Endothelial cell of hepatic sinusoid (primary cell): ENCODE measurements at regions not wholly inside any gene's neighbourhood (a gene's known extent, or its start where the extent isn't known, plus 50 kb on each side); places are given as distances from the start of the nearest gene placed in this dataset.
"Not testable (repeated sequence)": the region's sequence is repeated elsewhere in the genome, so short reads cannot be mapped to it uniquely, and the experiment has no call there.

Experiments used
- in situ Hi-C: cut with HindIII; loops from 2 replicates; pipeline ENCODE4 v1.10.0; 2017; ENCODE audit warnings: low sequenced_read_pairs

GRCh38 chrX:53883196-53883595 lies 161.1 kb downstream of the PHF8 start:
- in situ Hi-C loops, result no loop called here

GRCh38 chrX:53882331-53882730 lies 161.9 kb downstream of the PHF8 start:
- in situ Hi-C loops, result no loop called here

GRCh38 chrX:53880786-53881185 lies 163.5 kb downstream of the PHF8 start:
- in situ Hi-C loops, result not testable (repeated sequence)

- in situ Hi-C loops, result no loop called here
These were observed 173.4 kb upstream of the HUWE1 start for GRCh38 chrX:53859890-53860289.

- in situ Hi-C loops, result no loop called here
These were observed 145.4 kb upstream of the HUWE1 start for GRCh38 chrX:53831662-53832635.

- in situ Hi-C loops, result no loop called here
These were observed 138.2 kb upstream of the HUWE1 start for GRCh38 chrX:53824686-53825085.

GRCh38 chrX:53818115-53818514 lies 131.6 kb upstream of the HUWE1 start:
- in situ Hi-C loops, result loop anchor here (5.0 kb wide), 1 partner anchor 49 kb away; no protein-coding TSS in a partner anchor

GRCh38 chrX:53817548-53817947 lies 131.0 kb upstream of the HUWE1 start:
- in situ Hi-C loops, result loop anchor here (5.0 kb wide), 1 partner anchor 50 kb away; no protein-coding TSS in a partner anchor

- in situ Hi-C loops, result no loop called here
These were observed 127.3 kb upstream of the HUWE1 start for GRCh38 chrX:53813670-53814440.

- in situ Hi-C loops, result loop anchor here (5.0 kb wide), 1 partner anchor 96 kb away; no protein-coding TSS in a partner anchor
These were observed 111.8 kb upstream of the HUWE1 start for GRCh38 chrX:53798281-53798680.

GRCh38 chrX:53795576-53795975 lies 109.1 kb upstream of the HUWE1 start:
- in situ Hi-C loops, result loop anchor here (5.0 kb wide), 1 partner anchor 93 kb away; no protein-coding TSS in a partner anchor

GRCh38 chrX:53794181-53794580 lies 107.7 kb upstream of the HUWE1 start:
- in situ Hi-C loops, result no loop called here

- in situ Hi-C loops, result no loop called here
These were observed 82.3 kb upstream of the HUWE1 start for GRCh38 chrX:53768865-53769264.

GRCh38 chrX:53768451-53768850 lies 81.9 kb upstream of the HUWE1 start:
- in situ Hi-C loops, result no loop called here

- in situ Hi-C loops, result no loop called here
These were observed 81.0 kb upstream of the HUWE1 start for GRCh38 chrX:53767544-53767943.

GRCh38 chrX:53757181-53757580 lies 70.7 kb upstream of the HUWE1 start:
- in situ Hi-C loops, result not testable (repeated sequence)

- in situ Hi-C loops, result no loop called here
These were observed 60.2 kb upstream of the HUWE1 start for GRCh38 chrX:53746718-53747117.

- in situ Hi-C loops, result no loop called here
These were observed 56.7 kb upstream of the HUWE1 start for GRCh38 chrX:53743244-53743643.

- in situ Hi-C loops, result no loop called here
These were observed 51.9 kb upstream of the HUWE1 start for GRCh38 chrX:53738370-53738906.
